ENCODE measurements at regions not wholly inside any gene's neighbourhood (a gene's known extent, or its start where the extent isn't known, plus 50 kb on each side); places are given as distances from the start of the nearest gene placed in this dataset.

DNA sequence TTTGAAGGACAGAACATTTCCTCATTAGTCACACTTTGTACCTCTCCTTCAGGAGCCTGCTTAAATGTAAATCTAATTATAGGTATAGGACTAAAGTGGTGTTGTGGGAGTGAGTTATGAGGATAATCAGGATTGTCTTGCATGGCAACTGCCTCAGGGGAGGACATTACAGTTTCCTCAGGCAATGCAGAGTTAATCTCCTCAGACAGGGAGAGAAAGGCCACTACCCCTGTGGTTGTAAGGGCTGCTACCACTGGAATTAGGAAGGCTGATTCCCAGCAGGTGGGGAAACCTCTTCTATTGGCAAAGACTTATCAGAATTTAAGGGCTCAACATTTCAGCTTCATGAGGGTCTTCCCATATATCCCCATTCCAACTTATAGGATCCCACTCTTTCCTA, 286.8 kb upstream of the PBX1 start:
- TF ChIP-seq TFAM (CRISPR knock-in tag; conservative IDR thresholded peaks at IDR 0.05): no peak
- TF ChIP-seq DMBX1 (CRISPR knock-in tag; IDR thresholded peaks at IDR 0.05; ENCODE audit: borderline replicate concordance): no peak
- TF ChIP-seq, protein P1, sequence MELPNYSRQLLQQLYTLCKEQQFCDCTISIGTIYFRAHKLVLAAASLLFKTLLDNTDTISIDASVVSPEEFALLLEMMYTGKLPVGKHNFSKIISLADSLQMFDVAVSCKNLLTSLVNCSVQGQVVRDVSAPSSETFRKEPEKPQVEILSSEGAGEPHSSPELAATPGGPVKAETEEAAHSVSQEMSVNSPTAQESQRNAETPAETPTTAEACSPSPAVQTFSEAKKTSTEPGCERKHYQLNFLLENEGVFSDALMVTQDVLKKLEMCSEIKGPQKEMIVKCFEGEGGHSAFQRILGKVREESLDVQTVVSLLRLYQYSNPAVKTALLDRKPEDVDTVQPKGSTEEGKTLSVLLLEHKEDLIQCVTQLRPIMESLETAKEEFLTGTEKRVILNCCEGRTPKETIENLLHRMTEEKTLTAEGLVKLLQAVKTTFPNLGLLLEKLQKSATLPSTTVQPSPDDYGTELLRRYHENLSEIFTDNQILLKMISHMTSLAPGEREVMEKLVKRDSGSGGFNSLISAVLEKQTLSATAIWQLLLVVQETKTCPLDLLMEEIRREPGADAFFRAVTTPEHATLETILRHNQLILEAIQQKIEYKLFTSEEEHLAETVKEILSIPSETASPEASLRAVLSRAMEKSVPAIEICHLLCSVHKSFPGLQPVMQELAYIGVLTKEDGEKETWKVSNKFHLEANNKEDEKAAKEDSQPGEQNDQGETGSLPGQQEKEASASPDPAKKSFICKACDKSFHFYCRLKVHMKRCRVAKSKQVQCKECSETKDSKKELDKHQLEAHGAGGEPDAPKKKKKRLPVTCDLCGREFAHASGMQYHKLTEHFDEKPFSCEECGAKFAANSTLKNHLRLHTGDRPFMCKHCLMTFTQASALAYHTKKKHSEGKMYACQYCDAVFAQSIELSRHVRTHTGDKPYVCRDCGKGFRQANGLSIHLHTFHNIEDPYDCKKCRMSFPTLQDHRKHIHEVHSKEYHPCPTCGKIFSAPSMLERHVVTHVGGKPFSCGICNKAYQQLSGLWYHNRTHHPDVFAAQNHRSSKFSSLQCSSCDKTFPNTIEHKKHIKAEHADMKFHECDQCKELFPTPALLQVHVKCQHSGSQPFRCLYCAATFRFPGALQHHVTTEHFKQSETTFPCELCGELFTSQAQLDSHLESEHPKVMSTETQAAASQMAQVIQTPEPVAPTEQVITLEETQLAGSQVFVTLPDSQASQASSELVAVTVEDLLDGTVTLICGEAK (IDR thresholded peaks at IDR 0.05): no peak
- TF ChIP-seq, protein P1 (CRISPR knock-in tag; IDR thresholded peaks at IDR 0.05): no peak
- TF ChIP-seq, protein P2, sequence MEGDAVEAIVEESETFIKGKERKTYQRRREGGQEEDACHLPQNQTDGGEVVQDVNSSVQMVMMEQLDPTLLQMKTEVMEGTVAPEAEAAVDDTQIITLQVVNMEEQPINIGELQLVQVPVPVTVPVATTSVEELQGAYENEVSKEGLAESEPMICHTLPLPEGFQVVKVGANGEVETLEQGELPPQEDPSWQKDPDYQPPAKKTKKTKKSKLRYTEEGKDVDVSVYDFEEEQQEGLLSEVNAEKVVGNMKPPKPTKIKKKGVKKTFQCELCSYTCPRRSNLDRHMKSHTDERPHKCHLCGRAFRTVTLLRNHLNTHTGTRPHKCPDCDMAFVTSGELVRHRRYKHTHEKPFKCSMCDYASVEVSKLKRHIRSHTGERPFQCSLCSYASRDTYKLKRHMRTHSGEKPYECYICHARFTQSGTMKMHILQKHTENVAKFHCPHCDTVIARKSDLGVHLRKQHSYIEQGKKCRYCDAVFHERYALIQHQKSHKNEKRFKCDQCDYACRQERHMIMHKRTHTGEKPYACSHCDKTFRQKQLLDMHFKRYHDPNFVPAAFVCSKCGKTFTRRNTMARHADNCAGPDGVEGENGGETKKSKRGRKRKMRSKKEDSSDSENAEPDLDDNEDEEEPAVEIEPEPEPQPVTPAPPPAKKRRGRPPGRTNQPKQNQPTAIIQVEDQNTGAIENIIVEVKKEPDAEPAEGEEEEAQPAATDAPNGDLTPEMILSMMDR (IDR thresholded peaks at IDR 0.05 in 2 of 3, conservative IDR thresholded peaks at IDR 0.05 in 1 of 3; ENCODE audit: insufficient read depth in 2 of 3, low read depth in 1 of 3, low read length in 3 of 3): no peak
- no peak for TF ChIP-seq PURB (CRISPR knock-in tag; IDR thresholded peaks at IDR 0.05; ENCODE audit: low read depth)
- TF ChIP-seq CEBPG (CRISPR knock-in tag; IDR thresholded peaks at IDR 0.05): no peak
- TF ChIP-seq CEBPG (tag; conservative IDR thresholded peaks at IDR 0.05 in 1 of 2, IDR thresholded peaks at IDR 0.05 in 1 of 2): no peak
- TF ChIP-seq RAD21 (CRISPR knock-in tag; conservative IDR thresholded peaks at IDR 0.05 in 1 of 2, IDR thresholded peaks at IDR 0.05 in 1 of 2): no peak
- no peak for TF ChIP-seq ELF1 (tag; IDR thresholded peaks at IDR 0.05)
- TF ChIP-seq, protein P3, sequence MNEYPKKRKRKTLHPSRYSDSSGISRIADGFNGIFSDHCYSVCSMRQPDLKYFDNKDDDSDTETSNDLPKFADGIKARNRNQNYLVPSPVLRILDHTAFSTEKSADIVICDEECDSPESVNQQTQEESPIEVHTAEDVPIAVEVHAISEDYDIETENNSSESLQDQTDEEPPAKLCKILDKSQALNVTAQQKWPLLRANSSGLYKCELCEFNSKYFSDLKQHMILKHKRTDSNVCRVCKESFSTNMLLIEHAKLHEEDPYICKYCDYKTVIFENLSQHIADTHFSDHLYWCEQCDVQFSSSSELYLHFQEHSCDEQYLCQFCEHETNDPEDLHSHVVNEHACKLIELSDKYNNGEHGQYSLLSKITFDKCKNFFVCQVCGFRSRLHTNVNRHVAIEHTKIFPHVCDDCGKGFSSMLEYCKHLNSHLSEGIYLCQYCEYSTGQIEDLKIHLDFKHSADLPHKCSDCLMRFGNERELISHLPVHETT (CRISPR knock-in tag; conservative IDR thresholded peaks at IDR 0.05 in 1 of 2, IDR thresholded peaks at IDR 0.05 in 1 of 2): no peak
- TF ChIP-seq FOXK1 (CRISPR knock-in tag; IDR thresholded peaks at IDR 0.05; ENCODE audit: borderline replicate concordance): no peak

Data from K562 (cell line).